Panc1 (cell line): ENCODE measurements at regions not wholly inside any gene's neighbourhood (a gene's known extent, or its start where the extent isn't known, plus 50 kb on each side); places are given as distances from the start of the nearest gene placed in this dataset.

ENCODE experiments used
- ATAC-seq: fragments of 200-7000 bp; cut with Tn5 transposase; 2 replicates; pipeline ENCODE4 v1.9.1; 2020; ENCODE audit warnings: mild to moderate bottlenecking, moderate library complexity
- BruUV-seq: library from RNA; stranded (reverse); fragments of 400-500 nt; replicated peaks from 2 replicates; lab custom pipeline; 2021; lab: Mats Ljungman, UMichigan
- CTCF ChIA-PET: fragments of 300-600 bp; sonication (Branson Sonifier 250); formaldehyde crosslinking; loops from one replicate; lab custom pipeline; 2022; ENCODE audit warnings: antibody characterized with exemption; lab: Charles Lee
- POLR2A ChIA-PET: fragments of 300-600 bp; sonication (Branson Sonifier 250); formaldehyde crosslinking; loops from one replicate; lab custom pipeline; 2022; ENCODE audit warnings: antibody characterized with exemption; lab: Charles Lee
- DNase-seq: peaks from one replicate; pipeline ENCODE4 v3.0.0-alpha.2; 2010; ENCODE audit warnings: low read depth, low spot score
- H3K27ac ChIP-seq: 2 replicates; pipeline ENCODE4 v1.5.1; 2011; ENCODE audit warnings: mild to moderate bottlenecking, low read length, inconsistent platforms
- H3K27me3 ChIP-seq: fragments of 200-500 bp; sonication (Bioruptor generic); 2 replicates; pipeline ENCODE4 v1.6.0; 2014; ENCODE audit warnings: low read length, inconsistent platforms; ENCODE audit not compliant: control insufficient read depth, insufficient read depth
- H3K36me3 ChIP-seq: fragments of 200-500 bp; sonication (Bioruptor generic); 2 replicates; pipeline ENCODE4 v1.5.1; 2014; ENCODE audit warnings: inconsistent platforms, mild to moderate bottlenecking, low read length, moderate library complexity; ENCODE audit not compliant: control insufficient read depth, insufficient read depth
- H3K4me1 ChIP-seq: 2 replicates; pipeline ENCODE4 v1.5.1; 2011; ENCODE audit warnings: inconsistent platforms, mild to moderate bottlenecking, low read length, moderate library complexity; ENCODE audit not compliant: control insufficient read depth, insufficient read depth
- H3K4me3 ChIP-seq, 2 experiments: 2 replicates each; pipeline ENCODE4 v1.5.1; 2011 to 2012; ENCODE audit warnings: low read depth in 2 of 2, low read length in 2 of 2, mild to moderate bottlenecking in 2 of 2, inconsistent platforms in 1 of 2, moderate library complexity in 1 of 2
- H3K9me3 ChIP-seq: fragments of 200-500 bp; sonication (Bioruptor generic); 2 replicates; pipeline ENCODE4 v1.5.1; 2014; ENCODE audit warnings: low read depth, mild to moderate bottlenecking, inconsistent platforms, low read length, moderate library complexity; ENCODE audit not compliant: control insufficient read depth, insufficient read depth
- POLR2AphosphoS5 ChIP-seq: IDR thresholded peaks from 2 replicates; pipeline ENCODE4 v1.6.1; 2012; ENCODE audit warnings: mild to moderate bottlenecking, low read depth, low read length, moderate library complexity
- SIN3A ChIP-seq: IDR thresholded peaks from 2 replicates; pipeline ENCODE4 v1.6.1; 2012; ENCODE audit warnings: low read depth, mild to moderate bottlenecking, low read length, moderate library complexity, borderline replicate concordance; ENCODE audit not compliant: insufficient read depth
- TCF7L2 ChIP-seq: IDR thresholded peaks from 2 replicates; pipeline ENCODE4 v1.6.1; 2011; ENCODE audit warnings: mild to moderate bottlenecking, low read depth, low read length, inconsistent platforms
- in situ Hi-C: cut with HindIII; loops from 2 replicates; pipeline ENCODE4 v1.10.0; 2016; ENCODE audit warnings: low sequenced_read_pairs, low pct_unique_long_range_greater_than_20kb
- intact Hi-C: fragments of 100-400 bp; cut with micrococcal nuclease; formaldehyde crosslinking; loops from one replicate; pipeline ENCODE4 v1.10.0; 2022; ENCODE audit not compliant: unreplicated experiment
- TF ChIP-seq, protein P1 (sequence below): fragments of 450-650 bp; IDR thresholded peaks from 2 replicates; pipeline ENCODE4 v1.5.1; 2017; ENCODE audit warnings: mild to moderate bottlenecking
- TF ChIP-seq, protein P2 (sequence below), 2 experiments: IDR thresholded peaks; 2 replicates each; pipeline ENCODE4 v1.6.1; 2011 to 2012; ENCODE audit warnings: low read depth in 2 of 2, control low read depth in 1 of 2, low read length in 1 of 2, mild to moderate bottlenecking in 1 of 2, moderate library complexity in 1 of 2; ENCODE audit not compliant: insufficient read depth in 1 of 2

DNA sequence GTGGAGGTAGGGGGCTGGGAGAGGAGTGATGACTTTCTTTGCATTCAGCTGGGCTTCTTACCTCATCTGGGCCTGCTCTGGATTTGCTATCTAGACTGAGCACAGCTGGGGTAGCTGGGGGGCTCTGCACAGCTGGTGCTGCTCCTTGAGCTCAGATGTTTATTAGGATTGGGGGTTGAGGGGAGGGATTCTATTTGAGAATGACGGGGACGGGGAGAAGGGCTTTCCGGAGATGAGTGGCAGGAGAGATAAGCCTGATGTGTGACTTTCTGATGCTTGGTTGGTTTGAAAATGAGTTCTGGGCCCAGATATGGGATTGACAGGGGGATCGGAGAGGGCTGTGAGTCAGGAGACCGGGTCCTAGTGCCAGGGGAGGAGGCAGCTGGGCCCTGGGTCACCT is 146.1 kb upstream of the CSF3R start:
- no peak for ATAC-seq
- CTCF ChIA-PET = no interaction called here
- POLR2A ChIA-PET = no interaction called here

DNA sequence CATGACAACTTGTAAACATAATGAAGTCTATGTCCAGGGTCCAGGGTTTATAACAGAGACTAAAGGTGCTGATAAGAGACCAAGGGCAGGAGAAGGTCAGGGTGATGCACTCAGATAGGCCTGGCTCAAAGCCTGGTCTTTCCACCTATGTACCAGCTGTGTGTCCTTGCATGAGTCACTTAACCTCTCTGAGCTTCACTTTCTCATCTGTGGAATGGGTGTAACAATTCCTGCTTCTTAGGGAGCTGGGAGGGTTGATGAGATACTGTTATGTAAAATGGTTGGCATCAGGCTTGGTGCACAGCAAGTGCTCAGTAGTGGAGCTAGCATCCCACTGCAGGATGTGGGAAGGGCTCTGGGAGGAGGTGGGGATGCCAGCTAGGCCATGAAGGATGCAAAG is 143.7 kb upstream of the CSF3R start:
- 0 out of 2 replicates have a peak, but pooled peaks cover 3% of the 10 kb centered on the region for H3K27me3 ChIP-seq
- in situ Hi-C loops = no loop called here

More for the DNA sequence above, 146.1 kb upstream of the CSF3R start:
- DNase-seq = no peak
- Histone ChIP-seq H3K9me3 (no peaks in the 10 kb centered on the region), H3K4me1 (no peaks in the 10 kb centered on the region), H3K27ac (no peak overlapping the region), H3K4me3 (no peak overlapping the region), H3K27me3 (0 out of 2 replicates have a peak, but pooled peaks cover 3% of the 10 kb centered on the region), H3K36me3 (no peaks in the 10 kb centered on the region)
- no TSS peak for BruUV-seq
- TF ChIP-seq, protein P1, sequence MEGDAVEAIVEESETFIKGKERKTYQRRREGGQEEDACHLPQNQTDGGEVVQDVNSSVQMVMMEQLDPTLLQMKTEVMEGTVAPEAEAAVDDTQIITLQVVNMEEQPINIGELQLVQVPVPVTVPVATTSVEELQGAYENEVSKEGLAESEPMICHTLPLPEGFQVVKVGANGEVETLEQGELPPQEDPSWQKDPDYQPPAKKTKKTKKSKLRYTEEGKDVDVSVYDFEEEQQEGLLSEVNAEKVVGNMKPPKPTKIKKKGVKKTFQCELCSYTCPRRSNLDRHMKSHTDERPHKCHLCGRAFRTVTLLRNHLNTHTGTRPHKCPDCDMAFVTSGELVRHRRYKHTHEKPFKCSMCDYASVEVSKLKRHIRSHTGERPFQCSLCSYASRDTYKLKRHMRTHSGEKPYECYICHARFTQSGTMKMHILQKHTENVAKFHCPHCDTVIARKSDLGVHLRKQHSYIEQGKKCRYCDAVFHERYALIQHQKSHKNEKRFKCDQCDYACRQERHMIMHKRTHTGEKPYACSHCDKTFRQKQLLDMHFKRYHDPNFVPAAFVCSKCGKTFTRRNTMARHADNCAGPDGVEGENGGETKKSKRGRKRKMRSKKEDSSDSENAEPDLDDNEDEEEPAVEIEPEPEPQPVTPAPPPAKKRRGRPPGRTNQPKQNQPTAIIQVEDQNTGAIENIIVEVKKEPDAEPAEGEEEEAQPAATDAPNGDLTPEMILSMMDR = no peak
- TF ChIP-seq POLR2AphosphoS5 = no peak
- no peak for TF ChIP-seq TCF7L2
- TF ChIP-seq, protein P2, sequence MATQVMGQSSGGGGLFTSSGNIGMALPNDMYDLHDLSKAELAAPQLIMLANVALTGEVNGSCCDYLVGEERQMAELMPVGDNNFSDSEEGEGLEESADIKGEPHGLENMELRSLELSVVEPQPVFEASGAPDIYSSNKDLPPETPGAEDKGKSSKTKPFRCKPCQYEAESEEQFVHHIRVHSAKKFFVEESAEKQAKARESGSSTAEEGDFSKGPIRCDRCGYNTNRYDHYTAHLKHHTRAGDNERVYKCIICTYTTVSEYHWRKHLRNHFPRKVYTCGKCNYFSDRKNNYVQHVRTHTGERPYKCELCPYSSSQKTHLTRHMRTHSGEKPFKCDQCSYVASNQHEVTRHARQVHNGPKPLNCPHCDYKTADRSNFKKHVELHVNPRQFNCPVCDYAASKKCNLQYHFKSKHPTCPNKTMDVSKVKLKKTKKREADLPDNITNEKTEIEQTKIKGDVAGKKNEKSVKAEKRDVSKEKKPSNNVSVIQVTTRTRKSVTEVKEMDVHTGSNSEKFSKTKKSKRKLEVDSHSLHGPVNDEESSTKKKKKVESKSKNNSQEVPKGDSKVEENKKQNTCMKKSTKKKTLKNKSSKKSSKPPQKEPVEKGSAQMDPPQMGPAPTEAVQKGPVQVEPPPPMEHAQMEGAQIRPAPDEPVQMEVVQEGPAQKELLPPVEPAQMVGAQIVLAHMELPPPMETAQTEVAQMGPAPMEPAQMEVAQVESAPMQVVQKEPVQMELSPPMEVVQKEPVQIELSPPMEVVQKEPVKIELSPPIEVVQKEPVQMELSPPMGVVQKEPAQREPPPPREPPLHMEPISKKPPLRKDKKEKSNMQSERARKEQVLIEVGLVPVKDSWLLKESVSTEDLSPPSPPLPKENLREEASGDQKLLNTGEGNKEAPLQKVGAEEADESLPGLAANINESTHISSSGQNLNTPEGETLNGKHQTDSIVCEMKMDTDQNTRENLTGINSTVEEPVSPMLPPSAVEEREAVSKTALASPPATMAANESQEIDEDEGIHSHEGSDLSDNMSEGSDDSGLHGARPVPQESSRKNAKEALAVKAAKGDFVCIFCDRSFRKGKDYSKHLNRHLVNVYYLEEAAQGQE (IDR thresholded peaks at IDR 0.05; ENCODE audit: insufficient read depth in 1 of 2, low read depth in 2 of 2, low read length in 1 of 2) = no peak
- TF ChIP-seq SIN3A = no peak
- in situ Hi-C loops (no loop called here), intact Hi-C loops (no loop called here)

DNA sequence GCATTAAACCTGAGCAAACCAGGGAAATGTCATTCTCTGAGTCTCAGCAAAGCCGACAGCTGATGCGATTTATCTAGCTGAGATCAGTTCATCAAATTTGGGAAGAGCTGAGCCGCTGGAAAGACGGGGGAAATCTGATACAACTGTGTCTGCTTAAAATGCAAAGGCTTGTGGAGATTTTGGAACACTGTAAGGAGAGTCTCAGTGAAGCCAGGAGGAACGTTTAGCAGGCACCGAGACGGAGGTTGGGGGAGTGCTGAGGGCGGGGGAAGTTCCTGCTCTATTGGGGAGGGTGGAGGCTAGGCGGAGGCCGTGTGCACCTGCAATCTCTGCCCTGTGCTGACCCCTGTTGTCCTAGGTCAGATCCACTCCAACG is 143.2 kb upstream of the CSF3R start:
- Histone ChIP-seq H3K9me3 (peaks cover 5% of the 10 kb centered on the region; the same call in 1 of the 2 replicates), H3K4me3 (no peak overlapping the region), H3K36me3 (no peaks in the 10 kb centered on the region), H3K4me1 (no peaks in the 10 kb centered on the region), H3K27ac (no peak overlapping the region), H3K27me3 (no peaks in the 10 kb centered on the region)
- ChIA-PET POLR2A (interaction anchor here (0.6 kb wide), 1 partner anchor 323 kb away, joined by 12 read pairs; no protein-coding TSS in a partner anchor), CTCF (no interaction called here)
- no peak for ATAC-seq
- no TSS peak for BruUV-seq
- intact Hi-C loops = no loop called here
- DNase-seq = no peak
- TF ChIP-seq, protein P1 = no peak
- TF ChIP-seq SIN3A = no peak
- TF ChIP-seq, protein P2 (IDR thresholded peaks at IDR 0.05; ENCODE audit: insufficient read depth in 1 of 2, low read depth in 2 of 2, low read length in 1 of 2) = no peak
- no peak for TF ChIP-seq TCF7L2
- TF ChIP-seq POLR2AphosphoS5 = no peak
- in situ Hi-C loops = no loop called here

More for the DNA sequence above, 143.7 kb upstream of the CSF3R start:
- no TSS peak for BruUV-seq
- peaks cover 3% of the 10 kb centered on the region; the same call in 1 of the 2 replicates for H3K9me3 ChIP-seq
- no peaks in the 10 kb centered on the region for H3K4me1 ChIP-seq
- ATAC-seq (no peak), DNase-seq (no peak)
- TF ChIP-seq TCF7L2 (no peak), SIN3A (no peak)
- no peak overlapping the region for H3K27ac ChIP-seq
- H3K36me3 ChIP-seq = no peaks in the 10 kb centered on the region
- CTCF ChIA-PET = no interaction called here
- H3K4me3 ChIP-seq = no peak overlapping the region
- intact Hi-C loops = no loop called here
- POLR2A ChIA-PET = interaction anchor here (0.6 kb wide), 1 partner anchor 323 kb away, joined by 12 read pairs; no protein-coding TSS in a partner anchor
